Progenitor cell of endocrine pancreas (in vitro differentiated cells): ENCODE measurements at regions not wholly inside any gene's neighbourhood (a gene's known extent, or its start where the extent isn't known, plus 50 kb on each side); places are given as distances from the start of the nearest gene placed in this dataset.
"Not testable (repeated sequence)": the region's sequence is repeated elsewhere in the genome, so short reads cannot be mapped to it uniquely, and the experiment has no call there.

Experiments
- DNase-seq: peaks from one replicate; pipeline ENCODE4 v3.0.0; 2021; ENCODE audit warnings: low spot score; ENCODE audit not compliant: unreplicated experiment
- H3K27ac Mint-ChIP-seq: 2 replicates; pipeline ENCODE4 v1.8.0; 2021; ENCODE audit warnings: mild to moderate bottlenecking, moderate library complexity, mixed read lengths
- H3K27me3 Mint-ChIP-seq: 2 replicates; pipeline ENCODE4 v1.8.0; 2021; ENCODE audit warnings: mixed read lengths
- H3K36me3 Mint-ChIP-seq: 2 replicates; pipeline ENCODE4 v1.8.0; 2022; ENCODE audit warnings: mixed read lengths; ENCODE audit not compliant: insufficient read depth
- H3K4me1 Mint-ChIP-seq: 2 replicates; pipeline ENCODE4 v1.8.0; 2021; ENCODE audit warnings: low read depth, mixed read lengths
- H3K4me3 Mint-ChIP-seq: 2 replicates; pipeline ENCODE4 v1.8.0; 2021; ENCODE audit warnings: low read depth, mild to moderate bottlenecking, moderate library complexity, mixed read lengths
- H3K9me3 Mint-ChIP-seq: 2 replicates; pipeline ENCODE4 v1.8.0; 2021; ENCODE audit warnings: low read depth, mixed read lengths
- CTCF ChIP-seq: fragments of 200-600 bp; sonication (generic); IDR thresholded peaks from one replicate; pipeline ENCODE4 v1.5.0; 2021; ENCODE audit warnings: antibody characterized with exemption, mild to moderate bottlenecking; ENCODE audit not compliant: unreplicated experiment

- DNase-seq: no peak
- no peak overlapping the region for H3K27ac Mint-ChIP-seq
- H3K36me3 Mint-ChIP-seq: peaks cover 5% of the 10 kb centered on the region
- H3K4me3 Mint-ChIP-seq: no peak overlapping the region
- H3K4me1 Mint-ChIP-seq: peaks cover 17% of the 10 kb centered on the region
- no peaks in the 10 kb centered on the region for H3K27me3 Mint-ChIP-seq
- no peak for TF ChIP-seq CTCF
- peaks cover 22% of the 10 kb centered on the region for H3K9me3 Mint-ChIP-seq
These were observed 225.2 kb upstream of the SETMAR start for GRCh38 chr3:4077950-4078349.

DNA sequence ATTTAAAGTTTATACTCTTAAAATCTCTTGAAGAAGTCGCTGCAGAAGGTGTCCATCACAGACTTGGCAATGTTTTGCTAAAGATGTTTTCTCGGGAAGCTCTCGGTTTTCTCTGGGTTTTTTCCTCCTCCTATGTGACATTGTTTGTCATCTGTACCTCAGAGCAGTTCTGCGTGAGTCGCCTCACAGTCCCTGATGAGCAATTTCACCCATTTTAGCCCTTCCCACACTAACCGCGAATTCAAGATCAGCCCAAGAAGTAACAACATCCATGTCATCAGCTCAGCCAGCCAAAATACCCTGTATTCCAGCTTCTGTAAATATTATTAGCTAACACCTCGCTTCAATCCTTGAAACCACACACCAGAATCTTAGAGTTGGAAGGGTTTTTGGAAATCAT, 224.3 kb upstream of the SETMAR start:
- DNase-seq: no peak
- Mint-ChIP-seq H3K4me3 (no peak overlapping the region), H3K36me3 (peaks cover 5% of the 10 kb centered on the region), H3K9me3 (peaks cover 20% of the 10 kb centered on the region), H3K27ac (no peak overlapping the region), H3K4me1 (peaks cover 17% of the 10 kb centered on the region), H3K27me3 (no peaks in the 10 kb centered on the region)
- TF ChIP-seq CTCF: no peak

- Mint-ChIP-seq H3K27me3 (no peaks in the 10 kb centered on the region), H3K4me1 (peaks cover 17% of the 10 kb centered on the region), H3K36me3 (peaks cover 5% of the 10 kb centered on the region), H3K27ac (no peak overlapping the region), H3K9me3 (peaks cover 14% of the 10 kb centered on the region), H3K4me3 (no peak overlapping the region)
- no peak for TF ChIP-seq CTCF
- no peak for DNase-seq
These were observed 223.6 kb upstream of the SETMAR start for GRCh38 chr3:4079339-4080195.

DNA sequence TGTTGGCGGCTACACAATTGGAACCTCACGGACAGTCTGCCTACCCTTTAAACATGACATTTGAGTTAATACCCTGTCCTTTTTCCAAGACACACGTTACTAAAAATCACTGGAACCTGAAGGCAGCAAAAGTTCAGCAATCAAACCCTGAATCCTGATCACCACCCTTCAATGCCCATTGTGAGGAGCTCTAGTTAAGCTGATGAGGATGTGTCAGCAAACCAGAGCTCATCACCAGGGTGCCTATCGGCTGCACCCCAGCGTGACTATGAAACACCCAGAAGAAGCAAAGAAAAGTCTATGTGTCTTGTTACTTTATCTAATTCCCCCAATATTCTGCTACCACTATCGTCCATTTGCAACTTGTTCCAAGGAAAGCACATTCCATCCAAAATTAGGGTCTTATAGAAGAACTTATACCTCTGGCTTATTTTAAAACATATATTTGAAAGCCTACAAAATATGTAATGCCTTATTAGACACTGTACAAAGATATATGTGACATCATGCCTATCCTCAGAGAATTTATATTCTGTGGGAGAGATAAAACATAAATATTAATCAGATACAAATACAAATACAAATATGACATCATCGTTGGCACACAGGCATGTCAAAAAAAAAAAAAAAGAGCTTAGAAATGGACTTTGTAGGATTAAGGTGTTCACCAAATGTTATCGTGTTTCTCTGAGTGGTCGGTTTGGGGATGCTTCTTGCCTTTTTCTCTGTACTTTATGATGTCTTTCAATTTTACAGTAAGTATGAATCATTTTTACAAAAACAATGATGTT, 219.7 kb upstream of the SETMAR start:
- H3K9me3 Mint-ChIP-seq: no peaks in the 10 kb centered on the region
- TF ChIP-seq CTCF: no peak

DNA sequence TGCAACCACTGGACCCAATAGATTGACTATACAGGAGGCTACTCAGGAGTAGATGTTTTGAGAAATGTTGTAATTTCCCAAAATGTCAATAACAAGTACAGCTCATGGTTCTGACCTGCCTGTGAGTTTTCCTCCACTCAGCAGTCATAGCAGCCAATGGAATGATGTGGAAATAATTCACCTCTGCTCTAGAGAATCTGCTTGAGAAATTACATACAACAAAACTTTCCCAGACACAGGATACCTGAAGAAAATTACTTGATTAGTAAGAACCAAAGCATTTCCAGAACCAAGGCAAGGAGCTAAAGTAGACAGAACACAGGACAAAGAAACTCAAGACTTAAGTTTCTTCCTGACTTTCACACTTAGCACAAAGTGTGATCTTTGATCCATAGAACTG, 218.9 kb upstream of the SETMAR start:
- TF ChIP-seq CTCF: no peak
- no peak overlapping the region for H3K4me3 Mint-ChIP-seq
- H3K9me3 Mint-ChIP-seq: no peaks in the 10 kb centered on the region
- no peak overlapping the region for H3K27ac Mint-ChIP-seq
- no peak for DNase-seq
- H3K36me3 Mint-ChIP-seq: no peaks in the 10 kb centered on the region
- peaks cover 12% of the 10 kb centered on the region for H3K4me1 Mint-ChIP-seq
- H3K27me3 Mint-ChIP-seq: no peaks in the 10 kb centered on the region

More for the DNA sequence above, 219.7 kb upstream of the SETMAR start:
- no peak for DNase-seq
- peaks cover 17% of the 10 kb centered on the region for H3K4me1 Mint-ChIP-seq
- no peaks in the 10 kb centered on the region for H3K36me3 Mint-ChIP-seq
- no peak overlapping the region for H3K27ac Mint-ChIP-seq
- no peaks in the 10 kb centered on the region for H3K27me3 Mint-ChIP-seq
- H3K4me3 Mint-ChIP-seq: no peak overlapping the region

DNA sequence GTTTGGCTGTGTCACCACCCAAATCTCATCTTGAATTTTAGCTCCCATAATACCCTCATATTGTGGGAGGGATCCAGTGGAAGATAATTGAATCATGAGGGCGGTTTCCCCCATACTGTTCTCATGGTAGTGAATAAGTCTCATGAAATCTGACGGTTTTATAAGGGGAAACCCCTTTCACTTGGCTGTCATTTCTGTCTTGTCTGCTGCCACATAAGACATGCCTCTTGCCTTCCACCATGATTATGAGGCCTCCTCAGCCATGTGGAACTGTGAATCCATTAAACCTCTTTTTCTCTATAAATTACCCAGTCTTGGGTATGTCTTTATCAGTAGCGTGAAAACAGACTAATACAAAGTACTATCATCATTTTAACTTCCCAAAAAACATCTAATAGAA, 216.5 kb upstream of the SETMAR start:
- not testable (repeated sequence) for H3K27ac Mint-ChIP-seq, H3K4me1 Mint-ChIP-seq, H3K9me3 Mint-ChIP-seq, H3K36me3 Mint-ChIP-seq, H3K4me3 Mint-ChIP-seq, H3K27me3 Mint-ChIP-seq, DNase-seq
